HG02885 (cell line): ENCODE measurements at regions not wholly inside any gene's neighbourhood (a gene's known extent, or its start where the extent isn't known, plus 50 kb on each side); places are given as distances from the start of the nearest gene placed in this dataset.
"Not testable (repeated sequence)": the region's sequence is repeated elsewhere in the genome, so short reads cannot be mapped to it uniquely, and the experiment has no call there.

Experiments
- ATAC-seq: cut with Tn5 transposase; IDR thresholded peaks from one replicate; pipeline ENCODE4 v1.9.1; 2021; ENCODE audit warnings: mild to moderate bottlenecking; ENCODE audit not compliant: unreplicated experiment, poor library complexity

DNA sequence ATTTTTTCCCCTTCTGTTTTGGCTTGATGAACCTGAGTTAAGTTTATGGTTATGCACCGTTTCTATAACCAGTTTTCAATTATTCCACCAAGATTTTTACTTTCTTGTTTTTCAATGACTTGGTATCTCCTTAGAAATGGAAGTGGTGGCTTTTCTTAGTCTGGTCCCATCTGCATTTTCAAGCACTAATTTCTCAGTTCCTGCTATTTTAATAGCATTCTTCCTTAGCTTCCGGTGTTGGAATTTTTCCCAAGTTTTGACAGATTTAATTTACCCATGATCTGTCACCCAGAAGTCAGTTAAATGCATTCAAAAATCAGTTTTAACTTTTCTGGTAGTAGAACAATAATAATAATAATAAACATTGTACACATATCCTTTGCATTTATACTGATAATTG is 184.6 kb upstream of the OLFM3 start:
- no peak for ATAC-seq

DNA sequence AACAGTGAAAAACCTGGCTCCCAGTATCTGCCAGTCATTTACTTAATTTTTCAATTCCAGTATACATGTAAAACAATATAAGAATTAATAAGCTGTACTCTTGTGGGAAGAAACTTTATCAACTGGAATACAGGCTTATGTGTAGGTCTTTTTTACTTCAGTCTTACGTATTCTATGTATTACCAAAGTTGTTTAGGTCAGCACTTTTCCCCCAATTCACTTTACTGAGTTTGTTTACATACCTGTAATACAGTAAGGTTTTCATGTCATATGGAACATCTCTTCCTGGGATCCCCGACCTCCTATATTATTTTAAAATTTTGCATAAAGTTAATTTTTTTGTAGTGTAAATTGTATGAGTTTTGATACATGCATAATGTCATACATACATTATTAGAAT is 181.8 kb upstream of the OLFM3 start:
- ATAC-seq, result no peak

DNA sequence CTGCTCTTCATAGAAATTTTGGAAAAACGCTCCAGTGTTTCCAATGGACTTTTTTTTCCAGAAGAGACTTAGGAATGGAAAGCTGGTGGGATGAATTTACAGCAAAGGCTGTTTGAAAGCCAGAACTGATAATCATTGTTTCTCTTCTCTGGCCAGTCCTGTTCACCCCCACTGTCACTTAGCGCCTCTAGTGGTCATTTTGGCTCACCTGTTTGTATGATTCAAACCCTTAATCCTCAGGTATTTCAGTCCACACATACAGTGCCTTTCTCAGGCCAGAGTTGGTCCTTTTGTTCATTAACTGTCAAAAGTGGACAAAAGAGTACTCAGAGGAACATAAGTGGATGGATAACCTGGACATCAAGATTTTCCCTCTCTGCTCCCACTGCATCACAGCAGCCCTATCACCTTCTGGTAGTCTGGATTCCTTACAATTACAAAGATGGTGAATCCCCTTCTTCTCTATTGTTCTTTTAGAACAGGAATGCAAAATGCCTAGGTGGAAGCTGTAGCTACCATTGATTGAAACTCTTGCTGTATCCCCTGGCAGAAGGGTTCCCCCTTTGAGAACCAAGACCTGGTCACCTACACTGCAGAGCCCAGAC is 177.6 kb upstream of the OLFM3 start:
- peak; percentile 89 for ATAC-seq

DNA sequence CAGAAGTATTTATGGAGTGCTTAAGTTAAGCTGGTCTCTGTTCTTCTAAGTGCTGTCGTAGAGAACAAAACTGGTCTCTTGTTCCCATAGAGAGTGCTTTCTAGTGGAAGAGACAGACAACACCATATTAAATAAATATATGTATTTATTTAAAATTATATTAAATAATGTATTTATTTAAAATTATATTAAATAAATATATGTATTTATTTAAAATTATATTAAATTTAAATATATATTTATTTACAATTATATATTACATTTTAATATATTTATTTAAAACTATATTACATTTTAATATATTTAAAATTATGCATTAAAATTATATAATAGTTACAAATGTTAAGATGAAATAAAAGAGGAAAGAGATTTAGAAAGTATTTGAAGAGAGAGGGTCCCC is 175.5 kb upstream of the OLFM3 start:
- no peak for ATAC-seq

DNA sequence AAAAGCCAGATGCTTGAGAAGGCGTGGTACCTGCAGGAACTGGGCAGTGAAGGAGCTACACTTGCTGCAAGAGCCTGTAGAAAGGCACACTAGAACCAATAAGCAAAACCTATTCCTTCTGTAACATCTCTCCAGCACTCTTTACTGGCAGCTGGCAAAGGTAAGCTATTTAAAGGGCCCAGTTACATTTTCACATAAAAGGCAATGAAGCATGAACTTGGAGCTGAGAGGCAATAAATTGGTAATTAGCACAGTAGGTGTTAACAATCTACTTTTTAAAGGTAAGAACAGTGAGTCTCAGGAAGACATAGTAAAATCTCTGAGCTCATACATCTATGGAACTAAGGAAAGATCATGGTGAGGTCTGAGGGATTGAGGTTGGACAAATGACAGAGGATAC is 167.1 kb upstream of the OLFM3 start:
- ATAC-seq, result no peak

DNA sequence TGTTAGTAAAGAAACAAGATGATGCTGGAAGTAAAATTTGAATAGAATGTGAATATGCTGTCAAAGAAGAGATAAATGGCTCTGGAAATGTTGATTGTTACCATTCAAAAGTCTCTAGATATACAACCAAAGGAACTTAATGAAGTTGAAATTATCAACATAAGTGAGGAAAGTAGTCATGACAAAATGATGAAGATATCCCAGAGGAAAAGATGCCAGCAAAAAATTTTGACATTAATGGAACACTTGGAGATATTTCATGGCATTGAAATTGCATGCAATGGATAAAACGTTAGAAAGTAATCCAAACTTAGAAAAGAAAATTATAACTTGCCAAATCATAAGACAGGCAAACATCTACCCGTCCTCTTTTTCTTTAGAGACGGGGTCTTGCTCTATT is 154.5 kb upstream of the OLFM3 start:
- ATAC-seq, result no peak

DNA sequence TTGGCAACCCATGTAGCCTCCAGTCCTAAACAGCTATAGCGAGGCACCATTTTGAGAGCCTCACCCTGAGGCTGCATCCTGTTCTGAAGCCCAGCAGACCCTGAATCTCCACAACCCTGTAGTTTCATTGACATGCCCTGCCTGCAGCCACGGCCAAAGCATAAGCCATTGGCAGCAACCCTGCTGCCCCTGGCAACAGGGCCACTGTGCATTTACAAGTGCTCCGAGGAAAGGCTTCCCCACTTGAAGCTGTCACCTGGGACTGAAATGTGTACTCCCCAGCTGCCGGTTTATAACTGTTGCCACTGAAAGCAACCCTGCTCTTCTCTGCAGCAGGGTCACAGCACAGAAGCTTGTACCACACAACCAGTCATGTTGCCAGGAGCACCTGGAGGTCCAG is 124.2 kb upstream of the OLFM3 start:
- ATAC-seq, result no peak

DNA sequence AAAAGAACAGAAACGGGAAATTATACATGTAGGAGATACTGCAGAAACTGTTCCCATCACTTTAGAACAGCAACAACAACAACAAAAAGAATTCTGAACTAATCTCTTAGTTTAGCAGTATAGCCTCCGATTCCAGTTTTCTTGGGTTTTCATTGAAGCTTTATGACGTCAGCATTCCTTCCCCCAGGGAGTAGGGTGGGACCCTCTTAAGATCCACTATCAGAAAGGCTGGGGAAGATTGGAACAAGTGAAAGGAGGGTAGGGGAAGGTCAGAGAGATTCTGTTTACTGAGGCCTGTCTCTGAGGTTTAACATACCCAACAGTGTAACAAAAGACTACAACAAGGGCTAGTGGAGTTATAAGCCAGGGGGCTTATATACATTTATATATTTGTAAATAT is 121.4 kb upstream of the OLFM3 start:
- no peak for ATAC-seq

DNA sequence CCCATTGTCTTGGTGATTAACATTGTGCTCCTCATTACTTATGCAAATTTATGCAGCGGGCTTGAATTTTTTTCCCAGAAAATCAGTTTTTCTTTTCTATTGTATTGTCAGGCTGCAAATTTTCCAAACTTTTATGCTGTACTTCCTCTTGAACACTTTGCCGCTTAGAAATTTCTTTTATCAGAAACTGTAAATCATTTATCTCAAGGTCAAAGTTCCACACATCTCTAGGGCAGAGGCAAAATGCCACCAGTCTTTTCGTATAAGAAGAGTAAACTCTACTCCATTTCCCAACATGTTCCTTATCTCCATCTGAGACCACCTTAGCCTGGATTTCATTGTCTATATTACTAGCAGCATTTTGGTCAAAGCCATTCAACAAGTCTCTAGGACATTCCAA is 113.9 kb upstream of the OLFM3 start:
- ATAC-seq, result no peak

DNA sequence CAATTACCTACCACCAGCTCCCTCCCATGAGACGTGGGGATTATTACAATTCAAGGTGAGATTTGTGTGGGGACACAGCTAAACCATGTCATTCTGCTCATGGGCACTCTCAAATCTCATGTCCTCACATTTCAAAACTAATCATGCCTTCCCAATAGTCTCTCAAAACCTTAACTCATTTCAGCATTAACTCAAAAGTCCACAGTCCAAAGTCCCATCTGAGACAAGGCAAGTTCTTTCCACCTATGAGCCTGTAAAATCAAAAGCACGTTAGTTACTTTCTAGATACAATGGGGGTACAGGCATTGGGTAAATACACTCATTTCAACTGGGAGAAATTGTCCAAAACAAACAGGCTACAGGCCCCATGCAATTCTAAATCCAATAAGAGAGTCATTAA is 112.8 kb upstream of the OLFM3 start:
- not testable (repeated sequence) for ATAC-seq

DNA sequence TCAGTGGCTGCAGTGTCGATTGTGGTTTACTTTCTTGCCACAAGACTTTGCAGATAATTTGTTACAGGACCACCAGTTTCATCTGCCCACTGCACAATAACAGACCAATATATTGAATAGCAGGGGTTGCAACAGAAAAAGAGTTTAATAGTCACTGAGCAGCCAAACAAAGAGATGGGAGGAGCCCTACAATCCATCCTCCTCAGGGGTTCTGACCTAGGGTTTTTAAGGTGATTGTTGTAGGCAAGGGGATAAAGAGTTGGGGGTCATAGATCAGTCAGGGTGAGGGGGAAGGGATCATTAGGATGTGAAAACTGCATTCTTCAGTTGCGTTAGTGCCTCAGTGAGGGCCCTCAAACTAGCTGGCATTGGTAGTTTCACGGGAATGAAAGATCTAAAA is 110.7 kb upstream of the OLFM3 start:
- ATAC-seq, result no peak

DNA sequence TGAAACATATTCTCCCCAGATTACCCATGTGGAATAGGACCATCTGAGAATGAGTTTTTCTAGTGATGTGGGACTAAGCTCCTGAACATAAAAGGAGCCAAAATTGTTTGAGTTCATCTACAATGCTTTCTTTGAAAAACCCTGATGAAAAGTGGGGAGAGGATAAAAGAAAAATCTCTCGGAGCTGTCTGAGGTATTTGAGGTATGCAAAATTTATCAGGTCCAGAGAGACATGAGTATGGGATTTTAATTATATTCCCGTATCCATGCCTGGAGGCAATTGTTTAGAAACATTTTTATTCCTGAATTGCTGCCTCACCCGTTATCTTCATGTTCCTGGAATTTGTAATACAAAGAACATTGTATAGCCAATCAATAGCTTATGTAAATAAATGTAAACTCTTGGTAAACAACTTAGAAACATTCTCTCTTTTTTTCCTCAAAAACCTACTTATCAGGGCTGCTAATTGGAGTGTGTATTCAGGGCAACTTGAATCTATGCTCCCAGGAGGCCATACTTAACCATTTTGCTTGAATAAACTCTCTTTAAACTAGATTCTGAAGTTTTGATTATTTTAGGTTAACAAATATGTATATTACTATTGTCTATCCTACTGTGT is 109.3 kb upstream of the OLFM3 start:
- no peak for ATAC-seq

DNA sequence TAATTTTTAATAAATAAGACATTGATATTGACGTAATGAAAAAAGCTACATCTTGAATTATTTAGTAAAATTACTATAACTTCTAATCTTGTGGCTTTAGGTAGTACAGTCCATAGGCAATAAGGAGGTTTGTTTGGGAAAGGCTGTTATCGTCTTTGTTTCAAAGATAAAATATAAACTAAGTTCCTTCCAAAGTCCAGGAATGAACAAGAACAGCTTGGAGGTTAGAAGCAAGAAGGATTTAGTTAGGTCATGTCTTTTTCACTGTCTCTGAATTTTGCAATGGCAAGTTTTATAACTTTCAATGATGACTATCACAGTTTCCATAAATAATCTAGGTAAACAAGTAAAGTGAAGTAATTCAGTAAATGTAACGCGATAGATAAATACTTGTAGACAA is 106.9 kb upstream of the OLFM3 start:
- ATAC-seq, result no peak

DNA sequence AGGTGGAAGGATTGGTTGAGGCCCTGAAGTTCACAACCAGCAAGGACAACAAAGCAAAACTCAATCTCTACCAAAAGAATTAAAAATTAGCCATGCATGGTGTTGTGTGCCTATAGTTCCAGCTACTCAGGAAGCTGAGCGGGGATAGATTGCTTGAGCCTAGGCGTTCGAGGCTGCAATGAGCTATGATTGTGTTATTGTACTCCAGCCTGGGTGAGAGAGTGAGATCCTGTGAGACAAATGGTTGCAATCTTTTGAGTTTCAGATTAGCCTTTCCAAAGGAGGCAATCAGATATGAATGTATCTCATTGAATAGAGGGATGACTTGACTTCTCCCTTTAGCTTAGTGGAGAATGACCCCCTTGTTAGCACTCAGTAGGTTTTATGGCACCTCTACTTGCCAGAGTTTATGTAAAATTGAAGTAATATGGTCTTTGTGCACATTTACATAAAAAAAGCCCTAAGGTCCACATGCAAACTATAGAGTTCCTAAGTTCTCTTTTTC is 105.6 kb upstream of the OLFM3 start:
- ATAC-seq, result no peak

DNA sequence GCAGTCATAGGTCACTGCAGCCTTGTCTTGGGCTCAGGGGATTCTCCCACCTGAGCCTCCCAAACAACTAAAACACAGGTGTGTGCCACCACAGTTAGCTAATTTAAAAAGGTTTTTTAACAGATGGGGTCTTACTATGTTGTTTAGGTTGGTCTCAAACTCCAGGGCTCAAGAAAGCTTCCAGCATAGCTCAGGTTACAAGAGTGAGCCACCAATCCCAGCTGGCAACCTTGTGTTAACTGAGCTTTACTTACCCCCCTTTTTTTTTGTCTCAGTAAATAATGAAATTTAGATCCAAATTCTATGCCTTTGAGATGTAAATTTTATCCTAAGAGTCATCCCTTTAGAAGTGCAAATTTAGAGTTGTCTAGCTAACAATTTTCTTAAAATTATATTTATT is 103.9 kb upstream of the OLFM3 start:
- no peak for ATAC-seq

DNA sequence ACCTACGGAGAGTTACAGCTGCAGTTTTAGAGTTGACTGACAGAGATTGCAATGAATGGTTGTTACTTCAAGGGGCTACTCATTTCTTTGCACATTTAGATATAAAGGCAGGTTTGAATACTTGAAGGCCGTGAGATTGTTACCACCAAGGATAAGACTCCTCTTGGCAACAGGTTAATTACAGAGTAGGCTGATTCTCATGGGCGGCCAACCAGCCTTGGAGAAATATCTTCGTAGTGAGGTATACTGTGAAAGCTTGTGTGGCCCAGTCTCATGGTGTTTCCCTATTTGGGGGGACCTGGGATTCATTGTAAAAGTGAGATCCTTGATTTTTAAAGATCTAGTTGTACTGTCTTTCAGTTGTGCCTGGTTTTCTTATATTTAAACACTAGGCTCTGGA is 103.2 kb upstream of the OLFM3 start:
- no peak for ATAC-seq

DNA sequence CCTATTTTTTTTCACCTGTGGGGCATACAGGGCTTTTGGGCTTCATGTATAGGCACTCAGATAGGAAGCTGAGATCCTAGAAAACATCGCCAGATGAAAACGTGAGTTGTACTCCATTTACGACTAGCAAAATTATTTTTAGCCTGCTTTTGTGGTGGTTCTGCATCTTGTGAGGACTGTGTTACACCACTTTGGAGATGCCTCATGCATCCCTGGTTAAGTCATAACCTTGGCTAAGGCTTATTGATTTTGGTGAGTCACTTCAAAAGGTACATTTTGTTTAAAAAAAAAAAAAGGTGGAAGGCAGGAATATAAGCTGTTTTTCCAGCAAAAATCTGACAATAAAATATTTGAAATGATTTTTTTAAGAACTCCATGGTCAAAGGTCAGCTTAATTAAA is 101.8 kb upstream of the OLFM3 start:
- no peak for ATAC-seq

DNA sequence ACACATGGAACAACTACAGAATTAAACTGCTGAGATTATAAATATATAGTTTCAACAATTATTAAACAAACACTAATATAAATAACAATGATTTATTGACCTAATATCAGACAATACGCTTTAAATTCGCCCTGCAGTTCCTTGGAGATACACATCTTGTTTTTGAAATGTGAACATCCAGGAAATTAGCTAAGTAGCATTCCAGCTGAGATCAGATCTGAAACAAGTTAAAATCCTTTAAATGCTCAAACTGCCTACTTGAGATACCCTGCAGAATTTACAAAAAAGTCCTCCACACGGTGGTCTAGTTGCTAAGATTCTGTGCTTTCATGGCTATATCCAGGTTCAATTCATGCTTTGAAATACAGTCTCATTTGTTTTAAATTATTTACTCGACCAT is 101.4 kb upstream of the OLFM3 start:
- no peak for ATAC-seq

DNA sequence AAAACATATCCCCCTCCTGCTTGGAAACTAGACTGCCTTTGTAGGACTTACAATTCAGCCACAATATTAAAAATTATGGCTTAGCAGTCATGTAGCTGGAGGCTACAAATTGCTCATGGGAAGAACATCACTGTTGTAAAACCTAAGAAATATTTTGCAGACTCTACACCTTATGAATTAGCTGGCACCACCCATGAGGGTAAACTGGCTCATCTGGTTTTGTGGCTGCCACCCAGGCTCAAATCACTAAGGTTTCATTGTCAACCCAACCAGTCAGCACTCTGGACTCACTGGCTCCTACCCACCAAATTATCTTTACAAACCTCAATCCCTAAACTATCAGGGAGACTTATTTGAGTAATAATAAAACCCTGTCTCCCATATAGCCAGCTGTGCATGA is 100.7 kb upstream of the OLFM3 start:
- ATAC-seq, result no peak

DNA sequence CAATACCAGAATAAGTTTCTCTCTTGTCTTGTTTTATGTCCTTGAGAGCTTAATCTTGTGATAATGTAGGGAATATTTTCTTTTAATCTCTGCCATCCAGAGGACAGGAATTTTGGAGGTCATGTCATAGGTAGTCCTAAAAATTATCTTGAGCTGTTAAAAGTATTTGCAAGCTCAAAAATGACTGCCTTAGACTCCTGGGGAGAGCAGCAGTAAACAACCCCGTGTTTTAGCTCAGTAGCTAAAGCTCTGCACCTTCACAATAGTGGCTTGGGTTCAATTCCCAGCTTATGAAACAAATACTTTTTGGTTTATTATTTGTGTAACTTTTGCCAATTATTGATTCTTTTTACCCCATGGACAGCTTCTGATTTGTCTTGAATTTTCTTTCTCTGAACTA is 99.4 kb upstream of the OLFM3 start:
- ATAC-seq, result no peak

DNA sequence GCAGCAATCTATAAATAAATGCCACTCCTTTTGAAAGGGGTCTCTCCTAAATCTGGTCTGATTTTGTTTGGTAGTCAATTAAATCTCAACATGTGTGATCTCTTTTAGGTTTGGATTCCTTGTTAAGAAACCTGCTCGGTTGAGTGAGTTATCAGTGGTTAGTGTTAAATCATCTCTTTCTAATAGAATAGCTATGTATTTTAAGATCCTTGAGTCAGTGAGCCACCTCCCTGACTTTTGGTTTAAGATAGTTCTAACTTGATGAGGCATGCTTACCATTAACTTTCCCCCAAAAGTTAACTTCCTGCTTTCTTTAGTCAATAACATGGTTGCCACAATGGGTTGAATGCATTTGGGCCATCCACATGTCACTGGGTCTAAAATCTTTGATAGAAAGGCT is 93.1 kb upstream of the OLFM3 start:
- no peak for ATAC-seq

DNA sequence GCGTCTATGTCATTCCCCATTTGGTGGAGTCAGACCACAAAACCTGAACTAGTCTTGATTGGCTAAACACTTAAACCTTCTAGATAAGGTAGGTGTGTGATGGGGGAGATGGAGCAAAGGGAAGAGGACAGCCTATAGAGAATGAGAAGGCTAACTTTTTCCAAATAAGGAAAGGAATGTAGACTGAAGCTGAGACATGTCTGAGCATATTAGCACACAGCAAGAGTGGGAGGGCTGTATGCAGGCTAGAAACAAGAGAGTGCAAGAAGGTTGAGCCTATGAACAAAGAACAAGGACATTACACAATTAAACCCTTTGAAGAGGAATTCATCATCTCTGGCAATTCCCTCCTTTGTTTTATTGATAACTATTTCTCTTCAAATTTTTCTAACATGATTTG is 89.2 kb upstream of the OLFM3 start:
- no peak for ATAC-seq
